ENCODE measurements at regions not wholly inside any gene's neighbourhood (a gene's known extent, or its start where the extent isn't known, plus 50 kb on each side); places are given as distances from the start of the nearest gene placed in this dataset.

DNA sequence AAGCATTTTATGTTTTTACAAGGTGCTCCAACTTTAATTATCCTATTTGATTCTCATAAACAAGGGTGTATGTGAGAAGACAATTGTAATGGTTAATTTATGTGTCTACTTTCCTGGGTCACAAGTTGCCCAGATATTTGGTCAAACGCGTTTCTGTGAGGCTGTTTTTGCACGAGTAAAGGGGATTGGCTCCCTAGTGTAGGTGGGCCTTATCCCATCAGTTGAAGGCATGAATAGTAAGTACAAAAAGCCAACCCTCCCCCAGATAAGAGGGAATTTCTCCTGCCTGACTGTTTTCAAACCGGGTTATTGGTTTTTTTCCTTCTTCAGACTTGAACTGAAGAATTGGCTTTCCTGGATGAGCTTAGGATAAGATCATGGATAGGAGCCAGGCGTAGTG, 224.0 kb upstream of the NCKAP5 start:
- intact Hi-C loops (cut with DNase I; ENCODE audit: low total_unique reads), result no loop called here
- no peak for TF ChIP-seq POLR2A (IDR thresholded peaks at IDR 0.05)
- TF ChIP-seq, protein P1, sequence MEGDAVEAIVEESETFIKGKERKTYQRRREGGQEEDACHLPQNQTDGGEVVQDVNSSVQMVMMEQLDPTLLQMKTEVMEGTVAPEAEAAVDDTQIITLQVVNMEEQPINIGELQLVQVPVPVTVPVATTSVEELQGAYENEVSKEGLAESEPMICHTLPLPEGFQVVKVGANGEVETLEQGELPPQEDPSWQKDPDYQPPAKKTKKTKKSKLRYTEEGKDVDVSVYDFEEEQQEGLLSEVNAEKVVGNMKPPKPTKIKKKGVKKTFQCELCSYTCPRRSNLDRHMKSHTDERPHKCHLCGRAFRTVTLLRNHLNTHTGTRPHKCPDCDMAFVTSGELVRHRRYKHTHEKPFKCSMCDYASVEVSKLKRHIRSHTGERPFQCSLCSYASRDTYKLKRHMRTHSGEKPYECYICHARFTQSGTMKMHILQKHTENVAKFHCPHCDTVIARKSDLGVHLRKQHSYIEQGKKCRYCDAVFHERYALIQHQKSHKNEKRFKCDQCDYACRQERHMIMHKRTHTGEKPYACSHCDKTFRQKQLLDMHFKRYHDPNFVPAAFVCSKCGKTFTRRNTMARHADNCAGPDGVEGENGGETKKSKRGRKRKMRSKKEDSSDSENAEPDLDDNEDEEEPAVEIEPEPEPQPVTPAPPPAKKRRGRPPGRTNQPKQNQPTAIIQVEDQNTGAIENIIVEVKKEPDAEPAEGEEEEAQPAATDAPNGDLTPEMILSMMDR (IDR thresholded peaks at IDR 0.05), result no peak
- WGBS, 2 donors, result 87 to 91% methylated on average over 5 of the region's 5 CpGs
- no peaks in the 10 kb centered on the region for H3K9me3 ChIP-seq
- no peak overlapping the region for H3K27ac ChIP-seq
- no peaks in the 10 kb centered on the region for H3K27me3 ChIP-seq
- DNase-seq, result no peak
- H3K4me1 ChIP-seq, result no peaks in the 10 kb centered on the region
- H3K4me3 ChIP-seq, result no peak overlapping the region
- no peaks in the 10 kb centered on the region for H3K36me3 ChIP-seq (ENCODE audit: low read depth, missing control alignments)

DNA sequence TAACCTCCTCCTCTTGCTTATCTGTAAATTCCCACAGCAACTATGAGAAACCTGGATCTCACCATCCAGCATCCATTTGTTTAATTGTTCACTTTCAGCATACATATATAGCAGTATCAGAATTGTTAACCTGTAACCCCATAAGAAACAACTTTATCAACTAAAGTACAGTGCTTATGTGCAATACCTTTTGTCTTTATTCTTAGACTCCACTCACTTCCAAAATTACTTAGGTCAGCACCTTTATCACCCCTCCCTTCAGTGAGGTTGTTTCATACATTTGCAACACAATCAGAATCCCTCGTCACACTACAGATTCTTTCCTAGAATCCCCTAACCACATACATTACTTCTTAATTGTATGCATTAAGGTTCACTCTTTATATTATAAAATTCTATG, 225.9 kb upstream of the NCKAP5 start:
- TF ChIP-seq, protein P1 (IDR thresholded peaks at IDR 0.05), result no peak
- TF ChIP-seq POLR2A (IDR thresholded peaks at IDR 0.05), result no peak
- Histone ChIP-seq H3K9me3 (no peaks in the 10 kb centered on the region), H3K4me1 (no peaks in the 10 kb centered on the region), H3K27me3 (no peaks in the 10 kb centered on the region), H3K36me3 (ENCODE audit: low read depth, missing control alignments) (no peaks in the 10 kb centered on the region), H3K4me3 (no peak overlapping the region), H3K27ac (no peak overlapping the region)
- intact Hi-C loops (cut with DNase I; ENCODE audit: low total_unique reads), result no loop called here
- no peak for DNase-seq
- 90 to 94% methylated on average over 1 of the region's 1 CpG for WGBS, 2 donors

DNA sequence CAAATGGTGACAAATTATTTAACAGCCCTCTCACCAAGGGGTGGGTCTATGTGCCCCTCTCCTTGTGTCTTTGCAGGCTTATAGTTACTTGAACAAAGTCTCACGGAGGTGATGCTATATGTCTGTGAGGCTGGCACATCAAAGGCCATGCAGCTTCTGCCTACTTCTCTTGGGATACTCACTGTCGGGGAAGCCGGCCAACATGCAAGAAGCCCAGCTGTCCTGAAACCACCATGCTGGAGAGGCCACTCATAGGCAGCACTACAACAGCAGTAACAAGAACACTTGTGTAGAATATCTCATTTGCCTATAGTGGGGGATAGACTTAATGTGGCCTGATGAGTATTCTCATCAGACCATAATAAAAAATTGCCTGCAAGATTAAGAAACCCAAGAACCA, 233.7 kb upstream of the NCKAP5 start:
- no peak for TF ChIP-seq POLR2A (IDR thresholded peaks at IDR 0.05)
- TF ChIP-seq, protein P1 (IDR thresholded peaks at IDR 0.05), result no peak
- Histone ChIP-seq H3K9me3 (no peaks in the 10 kb centered on the region), H3K27me3 (no peaks in the 10 kb centered on the region), H3K4me1 (no peaks in the 10 kb centered on the region), H3K36me3 (ENCODE audit: low read depth, missing control alignments) (no peaks in the 10 kb centered on the region), H3K4me3 (no peak overlapping the region), H3K27ac (no peak overlapping the region)
- intact Hi-C loops (cut with DNase I; ENCODE audit: low total_unique reads), result no loop called here
- 84 to 95% methylated on average over 3 of the region's 3 CpGs for WGBS, 2 donors
- no peak for DNase-seq

DNA sequence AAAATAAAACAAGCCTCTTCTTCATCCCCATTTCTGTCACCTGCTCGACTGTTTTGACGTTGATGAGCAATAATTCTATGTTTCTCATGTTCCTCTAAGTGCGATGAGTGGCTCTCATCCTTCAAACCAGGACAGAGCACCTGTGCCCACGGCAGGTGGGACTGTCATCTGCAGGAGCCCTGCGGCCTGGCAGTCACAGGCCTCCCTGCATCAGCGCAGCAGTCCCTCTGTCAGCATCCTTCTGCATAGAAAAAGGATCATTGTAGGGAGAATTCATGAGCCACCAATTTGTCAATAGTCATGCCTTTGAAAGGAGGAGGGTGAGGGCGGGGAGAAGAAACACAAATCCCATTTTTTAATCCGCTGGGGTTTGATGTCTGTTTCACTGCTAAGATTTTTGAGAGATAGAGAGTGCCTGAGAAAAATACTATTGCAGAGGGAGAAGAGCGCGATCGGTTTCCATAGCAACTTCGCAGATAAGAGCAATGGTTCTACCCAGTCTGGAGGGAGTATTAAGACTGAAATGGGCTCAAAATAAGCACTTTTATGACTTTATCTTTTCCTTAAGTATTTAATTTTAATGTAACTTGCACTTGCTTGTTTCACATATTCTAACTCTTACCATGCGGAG, 234.3 kb upstream of the NCKAP5 start:
- DNase-seq, result no peak
- WGBS, 2 donors, result 73 to 79% methylated on average over 13 of the region's 13 CpGs
- TF ChIP-seq POLR2A (IDR thresholded peaks at IDR 0.05), result no peak
- TF ChIP-seq, protein P1 (IDR thresholded peaks at IDR 0.05), result no peak
- Histone ChIP-seq H3K9me3 (no peaks in the 10 kb centered on the region), H3K4me1 (no peaks in the 10 kb centered on the region), H3K27me3 (no peaks in the 10 kb centered on the region), H3K4me3 (no peak overlapping the region), H3K27ac (no peak overlapping the region), H3K36me3 (ENCODE audit: low read depth, missing control alignments) (no peaks in the 10 kb centered on the region)
- intact Hi-C loops (cut with DNase I; ENCODE audit: low total_unique reads), result no loop called here

DNA sequence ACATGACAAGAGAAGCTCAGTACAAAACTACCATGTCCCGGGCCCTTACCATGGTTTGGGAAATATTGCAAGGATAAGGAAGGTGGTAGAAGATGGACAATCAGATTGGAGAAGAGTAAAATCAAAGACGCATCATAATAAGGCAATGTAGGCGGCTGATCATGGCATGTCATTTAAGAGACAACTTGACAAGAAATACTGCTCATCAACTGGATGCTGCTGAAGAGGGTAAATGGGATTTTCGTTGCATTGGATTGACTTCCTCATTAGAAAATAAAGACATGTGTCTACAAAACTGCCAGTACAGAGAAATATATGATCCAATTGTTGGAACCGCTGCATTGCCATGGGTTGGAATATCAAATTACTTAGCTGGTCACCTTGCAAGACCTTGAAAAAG, 238.3 kb upstream of the NCKAP5 start:
- DNase-seq, result no peak
- WGBS, 2 donors, result 94 to 95% methylated on average over 5 of the region's 5 CpGs
- TF ChIP-seq, protein P1 (IDR thresholded peaks at IDR 0.05), result no peak
- TF ChIP-seq POLR2A (IDR thresholded peaks at IDR 0.05), result no peak
- Histone ChIP-seq H3K27ac (no peak overlapping the region), H3K4me1 (no peaks in the 10 kb centered on the region), H3K4me3 (no peak overlapping the region), H3K36me3 (ENCODE audit: low read depth, missing control alignments) (no peaks in the 10 kb centered on the region), H3K9me3 (no peaks in the 10 kb centered on the region), H3K27me3 (no peaks in the 10 kb centered on the region)
- intact Hi-C loops (cut with DNase I; ENCODE audit: low total_unique reads), result no loop called here
